ENCODE measurements at regions not wholly inside any gene's neighbourhood (a gene's known extent, or its start where the extent isn't known, plus 50 kb on each side); places are given as distances from the start of the nearest gene placed in this dataset.
"Not testable (repeated sequence)": the region's sequence is repeated elsewhere in the genome, so short reads cannot be mapped to it uniquely, and the experiment has no call there.

- H3K4me3 Mint-ChIP-seq = no peak overlapping the region
- no peaks in the 10 kb centered on the region for H3K4me1 Mint-ChIP-seq
- ATAC-seq = no peak
- H3K27ac Mint-ChIP-seq = no peak overlapping the region
- no peak for DNase-seq (ENCODE audit: low spot score in 2 of 2)
- no peaks in the 10 kb centered on the region for H3K36me3 Mint-ChIP-seq
- H3K9me3 Mint-ChIP-seq = peaks cover 6% of the 10 kb centered on the region
Measured at GRCh38 chr1:229710746-229711145, 84.7 kb downstream of the URB2 start.

- DNase-seq (ENCODE audit: low spot score in 2 of 2) = no peak
- no peaks in the 10 kb centered on the region for H3K36me3 Mint-ChIP-seq
- no peaks in the 10 kb centered on the region for H3K9me3 Mint-ChIP-seq
- H3K4me3 Mint-ChIP-seq = no peak overlapping the region
- H3K4me1 Mint-ChIP-seq = no peaks in the 10 kb centered on the region
- H3K27ac Mint-ChIP-seq = no peak overlapping the region
- ATAC-seq = no peak
Measured at GRCh38 chr1:229714306-229714705, 88.3 kb downstream of the URB2 start.

GRCh38 chr1:229714964-229715603, 89.0 kb downstream of the URB2 start:
- peak; percentile 67 for ATAC-seq
- no peak overlapping the region for H3K4me3 Mint-ChIP-seq
- H3K9me3 Mint-ChIP-seq = no peaks in the 10 kb centered on the region
- H3K36me3 Mint-ChIP-seq = no peaks in the 10 kb centered on the region
- H3K27ac Mint-ChIP-seq = no peak overlapping the region
- no peaks in the 10 kb centered on the region for H3K4me1 Mint-ChIP-seq
- peak; percentile 42 to 75 for DNase-seq (ENCODE audit: low spot score in 2 of 2)

- DNase-seq (ENCODE audit: low spot score in 2 of 2) (no peak), ATAC-seq (no peak)
- no peak overlapping the region for H3K27ac Mint-ChIP-seq
- H3K36me3 Mint-ChIP-seq = no peaks in the 10 kb centered on the region
- H3K9me3 Mint-ChIP-seq = no peaks in the 10 kb centered on the region
- no peaks in the 10 kb centered on the region for H3K4me1 Mint-ChIP-seq
- H3K4me3 Mint-ChIP-seq = no peak overlapping the region
Measured at GRCh38 chr1:229716069-229716468, 90.0 kb downstream of the URB2 start.

GRCh38 chr1:229716704-229717103, 90.7 kb downstream of the URB2 start:
- no peak overlapping the region for H3K27ac Mint-ChIP-seq
- ATAC-seq = no peak

GRCh38 chr1:229717786-229718576, 91.9 kb downstream of the URB2 start:
- no peak overlapping the region for H3K27ac Mint-ChIP-seq
- H3K36me3 Mint-ChIP-seq = no peaks in the 10 kb centered on the region
- H3K9me3 Mint-ChIP-seq = no peaks in the 10 kb centered on the region
- ATAC-seq = no peak
- no peak for DNase-seq (ENCODE audit: low spot score in 2 of 2)
- H3K4me3 Mint-ChIP-seq = no peak overlapping the region
- no peaks in the 10 kb centered on the region for H3K4me1 Mint-ChIP-seq

More at GRCh38 chr1:229716704-229717103, 90.7 kb downstream of the URB2 start:
- H3K4me1 Mint-ChIP-seq = no peaks in the 10 kb centered on the region
- H3K36me3 Mint-ChIP-seq = no peaks in the 10 kb centered on the region
- H3K4me3 Mint-ChIP-seq = no peak overlapping the region
- no peak for DNase-seq (ENCODE audit: low spot score in 2 of 2)
- no peaks in the 10 kb centered on the region for H3K9me3 Mint-ChIP-seq

GRCh38 chr1:229726061-229726460, 100.0 kb downstream of the URB2 start:
- DNase-seq (ENCODE audit: low spot score in 2 of 2) = no peak
- Mint-ChIP-seq H3K36me3 (no peaks in the 10 kb centered on the region), H3K4me3 (no peak overlapping the region), H3K4me1 (no peaks in the 10 kb centered on the region), H3K27ac (no peak overlapping the region), H3K9me3 (no peaks in the 10 kb centered on the region)
- ATAC-seq = no peak

- H3K4me3 Mint-ChIP-seq = no peak overlapping the region
- no peaks in the 10 kb centered on the region for H3K4me1 Mint-ChIP-seq
- peaks cover 3% of the 10 kb centered on the region for H3K9me3 Mint-ChIP-seq
- H3K27ac Mint-ChIP-seq = no peak overlapping the region
- DNase-seq (ENCODE audit: low spot score in 2 of 2) (no peak), ATAC-seq (no peak)
- no peaks in the 10 kb centered on the region for H3K36me3 Mint-ChIP-seq
Measured at GRCh38 chr1:229729916-229730315, 103.9 kb downstream of the URB2 start.

- Mint-ChIP-seq H3K4me3 (no peak overlapping the region), H3K27ac (no peak overlapping the region), H3K9me3 (peaks cover 3% of the 10 kb centered on the region), H3K4me1 (no peaks in the 10 kb centered on the region), H3K36me3 (no peaks in the 10 kb centered on the region)
- ATAC-seq = no peak
- DNase-seq (ENCODE audit: low spot score in 2 of 2) = no peak
Measured at GRCh38 chr1:229730573-229730972, 104.5 kb downstream of the URB2 start.

GRCh38 chr1:229732061-229732460, 106.0 kb downstream of the URB2 start:
- Mint-ChIP-seq H3K4me1 (no peaks in the 10 kb centered on the region), H3K27ac (no peak overlapping the region), H3K36me3 (no peaks in the 10 kb centered on the region), H3K9me3 (peaks cover 10% of the 10 kb centered on the region), H3K4me3 (no peak overlapping the region)
- ATAC-seq (no peak), DNase-seq (ENCODE audit: low spot score in 2 of 2) (no peak)

- H3K4me1 Mint-ChIP-seq = no peaks in the 10 kb centered on the region
- H3K4me3 Mint-ChIP-seq = no peak overlapping the region
- DNase-seq (ENCODE audit: low spot score in 2 of 2) (no peak), ATAC-seq (no peak)
- no peak overlapping the region for H3K27ac Mint-ChIP-seq
- no peaks in the 10 kb centered on the region for H3K36me3 Mint-ChIP-seq
- H3K9me3 Mint-ChIP-seq = peaks cover 16% of the 10 kb centered on the region
Measured at GRCh38 chr1:229736376-229736775, 110.3 kb downstream of the URB2 start.

GRCh38 chr1:229742614-229743013, 116.6 kb downstream of the URB2 start:
- not testable (repeated sequence) for ATAC-seq; H3K9me3 Mint-ChIP-seq; H3K27ac Mint-ChIP-seq; DNase-seq (ENCODE audit: low spot score in 2 of 2); H3K36me3 Mint-ChIP-seq; H3K4me1 Mint-ChIP-seq; H3K4me3 Mint-ChIP-seq

GRCh38 chr1:229749992-229750391, 123.9 kb downstream of the URB2 start:
- DNase-seq (ENCODE audit: low spot score in 2 of 2) (no peak), ATAC-seq (no peak)
- no peaks in the 10 kb centered on the region for H3K9me3 Mint-ChIP-seq
- no peak overlapping the region for H3K27ac Mint-ChIP-seq
- peaks cover 7% of the 10 kb centered on the region for H3K4me1 Mint-ChIP-seq
- H3K4me3 Mint-ChIP-seq = no peak overlapping the region
- no peaks in the 10 kb centered on the region for H3K36me3 Mint-ChIP-seq

GRCh38 chr1:229751610-229752009, 125.6 kb downstream of the URB2 start:
- ATAC-seq (no peak), DNase-seq (ENCODE audit: low spot score in 2 of 2) (no peak)
- H3K9me3 Mint-ChIP-seq = no peaks in the 10 kb centered on the region
- no peak overlapping the region for H3K27ac Mint-ChIP-seq
- no peak overlapping the region for H3K4me3 Mint-ChIP-seq
- no peaks in the 10 kb centered on the region for H3K36me3 Mint-ChIP-seq
- H3K4me1 Mint-ChIP-seq = peaks cover 7% of the 10 kb centered on the region

GRCh38 chr1:229752679-229753078, 126.6 kb downstream of the URB2 start:
- Mint-ChIP-seq H3K9me3 (peaks cover 4% of the 10 kb centered on the region), H3K4me3 (no peak overlapping the region), H3K27ac (no peak overlapping the region), H3K36me3 (no peaks in the 10 kb centered on the region), H3K4me1 (peaks cover 7% of the 10 kb centered on the region)
- no peak for DNase-seq (ENCODE audit: low spot score in 2 of 2)
- ATAC-seq = no peak
